ENCODE measurements at regions not wholly inside any gene's neighbourhood (a gene's known extent, or its start where the extent isn't known, plus 50 kb on each side); places are given as distances from the start of the nearest gene placed in this dataset.

GRCh38 chr3:34567266-34567665 lies 768.8 kb downstream of the PDCD6IP start:
- no peak overlapping the region for H3K4me3 ChIP-seq (ENCODE audit: control insufficient read depth in 2 of 3, extremely low read depth in 1 of 3, insufficient read depth in 2 of 3, low read depth in 1 of 3, low read length in 3 of 3)
- H4K20me1 ChIP-seq (ENCODE audit: control insufficient read depth, extremely low read depth, insufficient read depth, low read length) = no peaks in the 10 kb centered on the region
- FAIRE-seq (no peak), DNase-seq (ENCODE audit: low read depth, low spot score) (no peak)
- H3K4me2 ChIP-seq (ENCODE audit: control insufficient read depth, extremely low read depth, insufficient read depth, low read depth, low read length) = no peak overlapping the region
- no peaks in the 10 kb centered on the region for H3K36me3 ChIP-seq (ENCODE audit: control insufficient read depth in 2 of 2, extremely low read depth in 1 of 2, insufficient read depth in 2 of 2, low read length in 2 of 2)
- H3K9me3 ChIP-seq (ENCODE audit: control insufficient read depth, low read depth, low read length) = no peaks in the 10 kb centered on the region
- no peak overlapping the region for H3K9ac ChIP-seq (ENCODE audit: control insufficient read depth, extremely low read depth, insufficient read depth, low read length)
- TF ChIP-seq CTCF (optimal IDR thresholded peaks at IDR 0.05 in 1 of 3, IDR thresholded peaks at IDR 0.05 in 1 of 3, conservative IDR thresholded peaks at IDR 0.05 in 1 of 3; ENCODE audit: extremely low read depth in 1 of 3, insufficient read depth in 2 of 3, low read length in 3 of 3) (no peak), EZH2 (IDR thresholded peaks at IDR 0.05; ENCODE audit: low read length) (no peak)
- no peaks in the 10 kb centered on the region for H3K4me1 ChIP-seq (ENCODE audit: control insufficient read depth, extremely low read depth, insufficient read depth, low read length)
- H3K9me1 ChIP-seq (ENCODE audit: control insufficient read depth, extremely low read depth, insufficient read depth, low read length) = no peaks in the 10 kb centered on the region
- no peak overlapping the region for H2AFZ ChIP-seq (ENCODE audit: control insufficient read depth, low read length)
- no peaks in the 10 kb centered on the region for H3K27me3 ChIP-seq (ENCODE audit: control insufficient read depth, extremely low read depth, insufficient read depth, low read length)
- H3K79me2 ChIP-seq (ENCODE audit: control insufficient read depth, insufficient read depth, low read length) = no peaks in the 10 kb centered on the region
- H3K27ac ChIP-seq (ENCODE audit: control insufficient read depth, insufficient read depth, low read length) = no peak overlapping the region
- dilution Hi-C loops (cut with MboI; ENCODE audit: extremely low pct_ligation_motif_present, low sequenced_read_pairs) = no loop called here

- Histone ChIP-seq H3K27ac (ENCODE audit: control insufficient read depth, insufficient read depth, low read length) (no peak overlapping the region), H3K36me3 (ENCODE audit: control insufficient read depth in 2 of 2, extremely low read depth in 1 of 2, insufficient read depth in 2 of 2, low read length in 2 of 2) (no peaks in the 10 kb centered on the region), H3K9me3 (ENCODE audit: control insufficient read depth, low read depth, low read length) (no peaks in the 10 kb centered on the region), H3K79me2 (ENCODE audit: control insufficient read depth, insufficient read depth, low read length) (no peaks in the 10 kb centered on the region), H2AFZ (ENCODE audit: control insufficient read depth, low read length) (no peak overlapping the region), H3K4me1 (ENCODE audit: control insufficient read depth, extremely low read depth, insufficient read depth, low read length) (no peaks in the 10 kb centered on the region), H3K4me2 (ENCODE audit: control insufficient read depth, extremely low read depth, insufficient read depth, low read depth, low read length) (no peak overlapping the region), H3K4me3 (ENCODE audit: control insufficient read depth in 2 of 3, extremely low read depth in 1 of 3, insufficient read depth in 2 of 3, low read depth in 1 of 3, low read length in 3 of 3) (no peak overlapping the region), H3K27me3 (ENCODE audit: control insufficient read depth, extremely low read depth, insufficient read depth, low read length) (no peaks in the 10 kb centered on the region), H4K20me1 (ENCODE audit: control insufficient read depth, extremely low read depth, insufficient read depth, low read length) (no peaks in the 10 kb centered on the region), H3K9ac (ENCODE audit: control insufficient read depth, extremely low read depth, insufficient read depth, low read length) (no peak overlapping the region), H3K9me1 (ENCODE audit: control insufficient read depth, extremely low read depth, insufficient read depth, low read length) (no peaks in the 10 kb centered on the region)
- DNase-seq (ENCODE audit: low read depth, low spot score) (no peak), FAIRE-seq (no peak)
- no peak for TF ChIP-seq EZH2 (IDR thresholded peaks at IDR 0.05; ENCODE audit: low read length)
- no peak for TF ChIP-seq CTCF (optimal IDR thresholded peaks at IDR 0.05 in 1 of 3, IDR thresholded peaks at IDR 0.05 in 1 of 3, conservative IDR thresholded peaks at IDR 0.05 in 1 of 3; ENCODE audit: extremely low read depth in 1 of 3, insufficient read depth in 2 of 3, low read length in 3 of 3)
- dilution Hi-C loops (cut with MboI; ENCODE audit: extremely low pct_ligation_motif_present, low sequenced_read_pairs) = no loop called here
These were observed 770.3 kb downstream of the PDCD6IP start for GRCh38 chr3:34568766-34569165.

All from keratinocyte (primary cell).